ENCODE measurements at regions not wholly inside any gene's neighbourhood (a gene's known extent, or its start where the extent isn't known, plus 50 kb on each side); places are given as distances from the start of the nearest gene placed in this dataset.
"Not testable (repeated sequence)": the region's sequence is repeated elsewhere in the genome, so short reads cannot be mapped to it uniquely, and the experiment has no call there.

DNA sequence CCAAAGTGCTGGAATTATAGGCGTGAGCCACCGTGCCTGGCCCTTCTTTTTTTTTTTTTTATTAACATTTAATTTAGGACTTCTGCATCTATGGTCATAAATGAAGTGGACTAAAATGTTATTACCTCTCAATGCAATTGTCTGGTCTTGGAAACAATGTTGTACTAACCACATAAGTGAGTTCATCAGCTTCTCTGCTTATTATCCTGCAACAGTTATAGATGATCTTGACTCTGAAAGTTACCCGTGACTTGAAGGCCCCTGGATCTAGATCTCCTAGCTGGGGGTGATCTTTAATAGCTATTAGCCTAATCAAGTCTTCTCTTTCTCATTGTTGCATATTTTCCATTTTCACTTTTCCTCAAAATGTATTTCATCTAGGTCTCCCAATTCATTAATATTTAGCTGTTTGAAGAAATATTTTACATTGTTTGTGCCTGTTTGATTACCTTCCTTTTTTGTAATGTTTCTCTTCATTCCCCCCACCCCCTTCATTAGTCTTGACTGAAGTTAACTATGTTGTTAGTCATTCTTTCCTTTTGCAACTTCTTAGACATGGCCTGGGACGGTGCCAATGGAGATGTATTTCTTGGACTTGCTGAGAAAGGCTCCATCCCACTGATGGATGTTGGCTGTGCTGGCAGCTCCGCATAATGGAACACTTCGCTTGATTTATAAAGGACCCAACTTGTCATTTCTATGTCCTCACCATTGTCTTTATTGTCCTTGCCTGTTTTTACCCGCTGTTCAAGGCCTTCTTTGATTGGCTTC, 141.6 kb upstream of the RIOK3 start:
- ATAC-seq: peak; percentile 36

DNA sequence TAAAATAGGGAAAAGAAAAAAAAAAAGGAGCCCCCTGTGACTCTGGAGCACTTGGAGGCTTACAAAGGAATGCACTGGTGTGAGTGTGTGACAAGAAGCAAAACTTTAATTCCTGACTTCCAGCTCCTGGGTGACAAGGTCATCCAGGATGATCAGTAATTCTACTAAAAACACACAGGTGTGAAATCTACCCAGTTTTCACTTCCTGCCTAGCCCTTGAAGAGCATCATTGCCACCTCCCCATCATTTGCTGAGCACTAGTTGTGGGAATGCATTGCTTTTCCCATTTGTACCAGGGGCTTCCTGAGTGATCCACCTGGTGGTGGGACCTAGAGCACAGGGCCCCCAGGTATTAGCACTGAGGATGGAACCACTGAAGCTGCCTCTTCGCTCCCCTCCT, 139.7 kb upstream of the RIOK3 start:
- ATAC-seq: peak; percentile 25

DNA sequence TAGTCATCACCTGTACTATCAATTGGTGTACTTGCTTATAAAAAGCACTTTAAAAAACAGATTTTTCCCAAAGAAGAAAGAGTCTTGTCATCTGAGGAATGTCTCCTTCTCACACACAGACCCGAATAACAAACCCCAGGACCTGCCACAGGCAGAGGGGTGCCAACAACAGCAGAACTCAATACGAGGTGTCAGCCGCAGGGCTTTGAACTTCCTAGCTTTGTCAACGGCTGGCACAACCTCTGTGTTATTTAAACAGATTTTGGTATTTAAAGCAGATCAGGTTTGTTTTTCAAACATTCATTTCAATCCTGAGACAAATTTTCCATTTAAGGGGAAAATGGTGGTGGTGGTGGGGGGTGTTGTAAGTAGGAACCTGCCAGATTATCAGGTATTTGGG, 138.4 kb upstream of the RIOK3 start:
- ATAC-seq: no peak

DNA sequence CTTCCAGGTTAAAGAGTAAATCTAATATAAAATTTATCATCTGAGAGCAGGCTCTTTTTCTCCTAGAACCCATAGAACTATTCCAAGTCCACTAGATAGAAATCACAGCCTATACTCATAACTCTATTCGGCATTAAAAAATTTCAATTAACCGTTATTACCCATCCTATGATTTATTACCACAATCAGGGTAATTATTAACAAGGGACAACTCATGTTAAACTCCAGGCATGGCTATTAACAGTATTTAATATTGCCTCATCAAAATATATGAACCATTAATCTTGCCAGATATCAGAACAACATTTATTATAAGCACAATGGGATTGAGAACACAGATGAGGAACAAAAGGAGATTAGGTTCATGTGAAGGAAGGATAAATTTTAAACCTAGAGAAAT, 136.8 kb upstream of the RIOK3 start:
- ATAC-seq: no peak

DNA sequence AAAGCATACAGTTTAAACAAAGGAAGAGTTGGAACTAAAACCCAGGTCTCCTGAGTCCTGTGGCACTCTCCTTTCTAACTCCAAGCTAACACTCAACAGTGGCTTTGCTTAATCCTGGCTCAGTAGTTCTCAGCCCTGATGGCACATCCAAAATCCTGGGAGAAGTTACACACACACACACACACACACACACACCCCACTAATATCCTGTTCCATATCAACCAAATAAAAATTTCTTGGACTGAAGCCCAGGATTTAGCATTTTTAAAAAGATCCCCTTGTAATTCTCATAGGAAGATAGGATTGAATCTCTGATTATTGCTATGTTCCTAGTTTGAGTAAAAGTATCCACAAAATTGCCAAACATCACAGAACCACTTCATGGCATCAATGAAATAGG, 136.1 kb upstream of the RIOK3 start:
- no peak for ATAC-seq

DNA sequence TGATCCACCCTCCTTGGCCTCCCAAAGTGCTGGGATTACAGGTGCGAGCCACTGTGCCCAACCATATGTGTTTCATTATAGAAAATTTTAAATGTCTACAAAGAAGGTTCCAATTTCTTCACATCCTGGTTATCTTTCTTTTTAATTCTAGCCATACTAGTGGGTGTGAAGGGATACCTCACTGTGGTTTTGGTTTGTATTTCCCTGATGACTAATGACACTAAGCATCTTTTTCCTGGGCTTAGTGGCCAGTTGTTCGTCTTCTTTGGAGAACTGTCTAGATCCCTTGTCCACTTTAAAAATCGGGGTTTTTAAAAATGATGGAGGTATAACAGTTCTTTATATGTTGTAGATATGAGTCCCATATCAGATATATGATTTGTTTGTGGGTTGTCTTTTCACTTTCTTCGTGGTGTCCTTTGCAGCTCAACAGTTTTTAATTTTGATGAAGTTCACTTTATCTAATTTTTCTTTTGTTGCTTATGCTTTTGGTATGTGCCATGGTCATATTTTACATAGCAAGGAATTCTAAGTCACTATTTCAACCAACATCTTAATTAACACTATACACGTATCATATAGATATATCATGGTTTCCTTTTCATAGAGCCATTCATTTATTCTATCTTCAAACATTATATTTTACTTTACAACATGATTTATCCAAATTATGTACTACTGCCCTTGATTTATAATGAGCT, 135.0 kb upstream of the RIOK3 start:
- peak; percentile 28 for ATAC-seq

DNA sequence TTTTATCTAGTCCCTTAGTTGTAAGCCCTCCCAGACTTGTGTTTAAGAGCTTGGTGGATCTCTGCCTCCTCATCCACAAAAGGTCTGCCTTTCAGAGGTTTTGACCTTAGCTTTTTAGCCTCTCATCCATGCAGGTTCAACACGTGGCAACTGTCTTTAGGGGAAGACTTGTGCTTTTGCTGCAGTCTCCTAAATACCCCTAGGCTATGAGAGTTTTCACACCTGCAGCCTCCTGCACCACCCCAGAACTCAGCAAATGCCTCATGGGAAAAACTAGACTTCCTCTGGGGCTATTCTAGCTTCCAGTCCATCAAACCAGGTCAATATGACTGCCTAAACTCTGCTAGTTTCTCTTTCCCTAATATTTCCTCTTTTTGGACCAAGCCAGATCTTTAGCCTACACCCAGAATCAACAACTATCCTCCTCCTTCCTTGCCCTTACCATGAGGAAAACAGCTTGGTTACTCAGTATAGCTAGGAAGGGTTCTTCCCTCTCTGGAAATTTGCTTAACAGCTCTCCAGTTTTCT, 132.3 kb upstream of the RIOK3 start:
- no peak for ATAC-seq

DNA sequence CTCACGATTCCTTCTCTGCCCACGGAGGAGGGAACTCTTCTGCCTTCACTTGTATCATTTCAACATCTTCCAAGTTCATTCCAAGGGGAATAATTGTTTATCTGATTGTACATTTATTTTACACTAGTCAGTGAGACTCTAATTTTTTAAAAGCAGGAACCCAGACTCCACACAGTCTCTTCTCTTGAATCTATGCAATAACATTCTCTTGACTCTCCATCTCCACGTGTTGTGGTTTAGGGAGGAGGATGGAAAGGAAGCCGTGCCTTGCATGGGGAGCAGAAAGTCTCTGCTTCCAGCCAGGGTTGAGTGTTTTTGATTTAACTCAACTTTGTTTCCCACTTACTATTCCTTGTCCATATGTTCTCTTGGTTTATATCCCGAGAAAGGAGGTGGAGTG, 131.1 kb upstream of the RIOK3 start:
- ATAC-seq: no peak

DNA sequence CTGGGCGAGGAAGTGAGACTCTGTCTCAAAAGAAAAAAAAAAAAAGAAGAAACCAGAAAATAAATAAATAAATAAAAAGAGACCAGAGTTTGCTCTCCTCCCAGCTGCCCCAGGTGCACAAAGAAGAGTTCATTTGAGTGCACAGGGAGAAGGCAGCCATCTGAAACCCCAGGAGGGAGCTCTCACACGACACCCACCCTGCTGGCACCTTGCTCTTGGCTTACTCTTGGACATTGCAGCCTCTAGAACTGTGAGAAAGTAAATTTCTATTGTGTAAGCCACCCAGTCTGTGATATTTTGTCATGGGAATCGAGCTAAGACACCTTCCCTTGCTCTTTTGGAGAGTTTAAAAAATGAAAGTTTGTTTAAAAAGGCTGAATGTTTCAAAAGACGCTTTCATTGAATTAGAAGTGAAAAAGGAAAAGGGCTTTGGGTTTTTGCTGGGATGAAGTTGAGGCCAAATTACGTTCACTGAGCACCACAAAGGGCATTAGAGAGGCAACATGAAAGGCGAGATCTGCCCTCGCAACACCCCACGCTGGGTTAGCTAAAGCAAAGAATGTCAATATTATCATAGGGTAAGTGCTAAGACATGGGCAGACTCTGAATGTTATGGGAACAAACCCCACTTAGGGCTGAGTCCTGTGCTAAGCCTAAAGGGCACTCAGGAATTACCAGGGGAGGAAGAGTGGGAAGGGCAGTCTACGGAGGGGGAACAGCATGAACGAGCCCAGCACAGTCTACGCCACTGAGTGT, 128.9 kb upstream of the RIOK3 start:
- ATAC-seq: no peak

DNA sequence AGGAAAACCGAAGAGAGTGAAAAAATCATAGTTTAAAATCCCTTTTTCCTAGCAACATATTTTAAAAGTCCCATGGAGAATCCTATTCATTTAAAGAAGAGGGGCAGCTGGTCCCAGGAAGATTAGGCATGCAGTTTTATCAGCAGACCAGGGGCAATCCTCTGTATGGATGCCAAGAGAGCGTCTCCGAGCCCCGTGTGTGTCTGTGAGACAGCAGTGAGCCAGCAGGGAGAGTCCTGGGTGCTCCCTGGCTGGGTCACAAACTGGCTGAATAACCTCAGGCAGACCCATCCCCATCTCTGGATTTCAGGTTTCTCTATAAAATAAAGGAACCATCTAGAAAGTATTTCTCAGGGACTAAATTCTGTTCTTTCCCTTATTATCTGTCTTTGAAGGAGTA, 128.2 kb upstream of the RIOK3 start:
- no peak for ATAC-seq

DNA sequence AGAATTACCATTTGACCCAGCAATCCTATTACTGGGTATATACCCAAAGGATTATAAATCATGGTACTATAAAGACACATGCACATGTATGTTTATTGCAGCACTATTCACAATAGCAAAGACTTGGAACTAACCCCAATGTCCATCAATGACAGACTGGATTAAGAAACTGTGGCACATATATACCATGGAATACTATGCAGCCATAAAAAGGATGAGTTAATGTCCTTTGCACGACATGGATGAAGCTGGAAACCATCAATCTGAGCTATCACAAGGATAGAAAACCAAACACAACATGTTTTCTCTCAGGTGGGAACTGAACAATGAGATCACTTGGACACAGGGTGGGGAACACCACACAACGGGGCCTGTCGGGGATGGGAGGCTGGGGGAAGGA, 123.4 kb upstream of the RIOK3 start:
- ATAC-seq: not testable (repeated sequence)

DNA sequence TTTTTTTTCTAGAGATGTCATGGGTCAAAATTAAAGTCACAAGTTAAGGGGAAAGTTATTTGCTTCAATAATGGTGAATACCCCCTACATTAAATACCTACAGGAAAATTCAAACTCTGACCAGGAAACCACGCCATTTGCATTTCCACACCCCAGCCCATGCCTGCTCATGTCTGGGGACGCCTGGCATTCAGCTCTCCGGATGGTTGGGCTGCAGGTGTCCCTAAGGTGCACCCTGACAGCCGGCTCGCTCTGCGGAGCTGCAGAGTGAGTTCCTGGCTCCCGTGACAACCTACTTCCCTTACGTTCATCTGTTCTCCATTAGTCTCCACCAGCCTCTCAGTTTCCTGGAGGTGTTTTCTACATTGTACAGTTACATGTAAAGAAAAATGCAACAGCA, 122.7 kb upstream of the RIOK3 start:
- peak; percentile 79 for ATAC-seq

DNA sequence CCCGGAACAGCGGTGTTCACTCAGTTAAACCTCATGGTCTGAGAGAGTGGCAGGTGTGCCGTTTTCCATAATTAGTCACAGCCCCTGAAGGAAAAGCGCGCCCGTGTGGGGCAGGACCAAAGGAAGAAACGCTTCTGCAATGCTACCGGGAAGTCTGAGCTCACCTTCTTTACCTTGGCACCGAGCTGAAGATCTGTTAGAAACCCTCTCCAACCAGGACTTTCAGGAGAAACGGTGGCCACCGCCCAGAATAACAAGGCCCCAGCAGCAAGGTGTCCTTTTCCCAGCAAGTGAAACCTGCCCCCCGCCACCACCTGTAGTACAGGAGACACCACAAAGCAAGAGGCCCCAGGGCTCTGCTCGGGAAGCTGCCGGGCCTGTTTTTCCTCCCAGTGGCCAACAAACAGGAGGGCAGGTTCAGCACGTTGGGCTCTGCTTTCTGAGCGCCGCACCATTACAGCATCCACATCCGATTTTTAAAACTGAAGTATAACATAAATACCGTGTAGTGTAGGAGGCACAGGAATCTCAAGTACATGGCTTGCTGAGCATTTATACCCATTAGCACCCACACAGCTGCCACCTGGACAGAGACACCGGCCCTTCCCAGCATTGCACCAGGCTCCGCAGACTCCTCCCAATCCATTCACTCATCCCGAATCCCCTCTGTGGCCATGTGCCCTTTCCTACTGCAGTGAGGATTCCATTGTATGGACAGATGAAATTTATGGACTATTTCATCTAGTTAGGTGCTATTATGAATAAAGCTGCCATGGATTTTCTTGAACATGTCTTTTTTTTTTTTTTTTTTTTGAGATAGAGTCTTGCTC, 121.8 kb upstream of the RIOK3 start:
- peak; percentile 96 for ATAC-seq

DNA sequence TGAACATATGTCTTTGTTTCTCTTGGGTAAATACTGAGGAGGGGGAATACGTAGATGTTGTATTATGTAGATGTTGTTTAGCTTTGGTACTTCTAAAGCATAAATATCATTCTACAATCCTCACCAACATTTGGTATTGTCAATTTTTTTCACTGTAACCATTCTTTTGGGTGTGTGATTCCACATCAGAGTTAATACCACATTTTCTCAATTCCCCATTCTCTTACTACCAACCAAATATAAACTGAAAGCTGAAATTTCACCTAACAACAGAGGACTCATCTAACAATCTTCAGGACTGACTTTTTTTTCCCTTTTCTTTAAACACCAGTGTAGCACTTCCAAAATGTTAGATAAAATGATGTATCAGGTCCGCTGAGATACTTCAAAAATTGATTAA, 120.7 kb upstream of the RIOK3 start:
- ATAC-seq: no peak

DNA sequence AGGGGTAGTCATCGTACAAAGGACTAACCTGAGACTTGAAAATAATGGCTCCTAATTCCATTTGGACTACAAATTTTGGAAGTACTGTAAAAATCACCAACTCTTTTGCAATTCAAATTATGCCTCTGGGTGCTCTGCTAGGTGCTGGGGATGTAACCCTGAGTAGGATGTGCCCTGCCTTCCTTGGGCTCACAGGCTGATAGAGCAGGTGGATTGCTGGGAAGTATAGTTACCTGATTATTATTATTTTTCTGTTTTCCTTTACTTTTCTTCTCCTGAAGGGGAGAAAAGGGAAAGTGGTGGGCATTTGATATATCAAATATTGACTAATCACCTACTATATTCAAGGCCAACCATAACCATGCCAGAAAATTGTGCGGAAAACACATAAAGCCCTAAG, 119.3 kb upstream of the RIOK3 start:
- no peak for ATAC-seq

DNA sequence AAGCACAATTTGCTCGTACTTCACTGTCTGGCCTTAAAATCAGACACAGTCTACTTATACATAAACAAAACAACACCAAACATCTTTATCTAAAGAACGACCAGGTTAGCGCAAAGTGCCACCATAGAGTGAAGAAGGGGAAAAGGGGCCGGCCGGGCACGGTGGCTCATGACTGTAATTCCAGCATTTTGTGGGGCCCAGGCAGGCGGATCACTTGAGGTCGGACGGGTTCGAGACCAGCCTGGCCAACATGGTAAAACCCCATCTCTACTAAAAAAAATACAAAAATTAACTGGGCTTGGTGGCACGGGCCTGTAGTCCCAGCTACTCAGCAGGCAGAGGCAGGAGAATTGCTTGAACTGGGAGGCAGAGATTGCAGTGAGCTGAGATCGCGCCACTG, 118.5 kb upstream of the RIOK3 start:
- ATAC-seq: no peak

DNA sequence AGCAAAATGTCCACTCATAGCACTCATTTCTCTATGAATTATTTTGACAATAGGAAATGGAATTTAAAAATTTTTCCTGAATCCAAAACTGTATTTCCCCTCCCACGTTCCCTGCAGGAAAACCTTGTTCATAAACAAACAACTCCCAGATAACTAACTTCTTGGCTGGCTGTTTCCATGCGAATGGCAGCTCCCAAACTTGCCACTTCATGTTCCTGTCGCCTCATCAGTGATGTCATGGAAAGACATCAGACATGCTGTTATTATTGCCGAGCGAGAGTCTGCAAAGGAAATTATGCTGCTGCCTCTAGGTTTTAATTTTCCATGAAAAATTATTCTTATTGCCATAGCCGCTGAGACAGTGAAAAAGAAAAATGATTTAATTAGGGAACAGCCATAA, 117.0 kb upstream of the RIOK3 start:
- no peak for ATAC-seq

DNA sequence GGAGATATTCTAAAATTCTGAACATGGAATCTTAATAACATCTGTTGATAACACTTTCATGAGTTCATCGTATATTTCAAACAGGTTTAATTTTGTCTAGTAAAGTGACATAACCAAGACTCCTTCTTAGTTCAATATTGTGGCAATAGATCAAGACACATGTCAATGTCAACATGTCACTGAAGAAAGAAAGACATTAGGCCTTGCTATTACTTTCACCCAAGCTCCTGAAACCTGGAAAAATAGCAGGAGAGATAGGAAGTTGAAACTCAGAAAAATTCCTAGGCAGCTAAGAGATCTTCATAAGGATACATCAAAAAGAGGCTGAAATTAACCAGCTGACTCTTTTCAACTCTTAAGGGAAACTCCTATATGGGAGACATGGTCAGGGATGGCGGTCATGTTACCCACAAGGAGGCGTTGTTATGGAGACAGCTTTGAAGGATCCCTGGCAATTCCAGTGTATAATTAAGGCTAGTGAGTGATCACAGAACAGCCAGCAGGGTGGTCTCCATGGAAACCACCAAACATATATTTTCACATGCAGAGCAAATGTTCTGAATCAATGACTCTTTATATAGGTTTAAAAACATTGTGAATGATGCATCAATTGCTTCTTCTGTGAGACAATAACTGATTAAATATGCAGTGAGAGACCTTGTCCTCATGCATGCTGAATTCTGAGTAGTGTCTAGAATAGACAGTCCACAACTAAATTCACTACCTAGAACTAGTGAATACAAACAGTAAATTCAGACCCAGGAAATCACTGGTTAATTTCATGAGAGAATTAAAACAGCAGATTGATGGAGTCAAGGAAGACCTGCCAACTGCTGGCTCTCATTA, 115.3 kb upstream of the RIOK3 start:
- ATAC-seq: no peak

DNA sequence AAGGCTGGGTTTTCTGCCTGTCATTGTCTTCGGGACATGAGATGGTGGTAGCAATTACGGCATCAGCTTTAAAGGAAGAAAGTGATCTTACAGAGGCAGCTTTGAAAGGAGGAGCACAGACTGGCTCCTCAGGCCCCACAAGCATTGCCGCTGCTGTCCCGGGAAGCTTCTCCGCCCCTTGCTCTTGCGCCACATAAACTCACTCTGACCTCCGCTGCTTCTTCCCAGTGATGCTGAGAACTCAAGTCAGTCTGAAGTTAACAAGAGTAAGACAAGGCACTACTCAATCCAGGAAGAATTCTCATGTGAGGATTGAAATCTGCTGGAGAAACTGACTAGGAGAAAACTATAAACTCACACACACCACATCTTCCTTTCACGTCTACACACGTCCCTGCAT, 112.4 kb upstream of the RIOK3 start:
- peak; percentile 85 for ATAC-seq

DNA sequence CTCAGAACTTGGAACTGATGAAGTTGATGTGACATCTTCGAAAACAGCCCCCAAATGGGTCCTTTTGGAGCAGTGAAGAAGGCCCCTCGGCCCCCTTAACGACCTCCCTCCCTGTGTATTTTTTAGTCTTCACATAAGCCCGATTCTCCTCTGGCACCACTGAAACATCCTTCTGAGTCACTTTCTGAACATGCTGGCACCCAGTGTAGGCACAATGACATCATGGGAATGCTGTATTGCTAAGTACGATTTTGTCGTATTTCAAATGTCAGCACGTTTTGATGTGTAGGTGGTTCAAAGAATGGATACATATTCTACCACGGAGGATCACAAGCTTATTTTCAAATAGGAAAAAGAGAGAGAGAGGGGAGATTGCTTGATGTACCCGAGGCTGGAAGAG, 111.7 kb upstream of the RIOK3 start:
- ATAC-seq: peak; percentile 77

DNA sequence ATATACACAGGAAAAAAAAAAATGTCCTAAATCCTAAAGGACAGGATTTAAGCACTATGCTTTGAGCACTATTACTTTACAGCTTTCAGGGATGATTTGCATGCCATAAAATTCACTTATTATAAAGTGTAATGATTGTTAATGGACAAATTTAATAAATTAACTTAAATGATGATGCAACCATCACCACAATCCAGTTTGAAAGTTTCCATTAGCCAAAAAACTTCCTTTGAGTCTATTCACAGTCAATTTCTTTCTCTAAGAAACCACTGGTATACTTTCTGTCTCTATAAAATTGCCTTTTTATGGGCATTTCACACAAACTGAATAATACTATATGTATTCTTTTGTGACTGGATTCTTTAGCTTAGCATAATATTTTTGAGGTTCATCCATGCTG, 111.1 kb upstream of the RIOK3 start:
- ATAC-seq: no peak

DNA sequence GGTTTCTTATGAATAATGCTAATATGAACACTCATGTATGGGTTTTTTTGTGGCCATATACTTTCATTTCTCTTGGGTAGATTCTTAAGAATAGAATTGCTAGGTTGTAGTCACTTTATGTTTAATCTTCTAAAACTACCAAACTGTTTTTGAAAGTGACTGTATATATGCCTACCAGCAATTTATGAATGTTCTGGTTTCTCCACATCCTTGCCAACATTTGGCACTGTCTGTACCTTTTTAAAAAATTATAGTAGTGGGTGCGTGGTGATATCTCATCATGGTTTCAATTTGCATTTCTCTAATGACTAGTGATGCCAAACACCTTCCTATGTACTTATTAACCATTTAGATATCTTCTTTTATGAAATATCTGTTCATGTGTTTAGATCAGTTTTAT, 110.6 kb upstream of the RIOK3 start:
- ATAC-seq: no peak

Measured in esophagus mucosa (tissue), 1 donor.